ENCODE measurements at regions not wholly inside any gene's neighbourhood (a gene's known extent, or its start where the extent isn't known, plus 50 kb on each side); places are given as distances from the start of the nearest gene placed in this dataset.
A peak's percentile ranks its signal among the peaks of the same experiment; 100 is the strongest.

GRCh38 chr3:182255158-182255557 is 538.1 kb upstream of the ATP11B start:
- H3K27me3 ChIP-seq (replicated peaks; ENCODE audit: insufficient read depth, low read depth, low read length, poor library complexity): no peaks in the 10 kb centered on the region
- H3K4me3 ChIP-seq (ENCODE audit: low read depth, low read length, poor library complexity, severe bottlenecking): no peak overlapping the region
- ChIA-PET CTCF (no interaction called here), POLR2A (ENCODE audit: low non-redundant PET) (no interaction called here)
- H3K9me3 ChIP-seq (ENCODE audit: low read depth, low read length, poor library complexity, severe bottlenecking): no peaks in the 10 kb centered on the region
- peaks cover 7% of the 10 kb centered on the region for H3K4me1 ChIP-seq (ENCODE audit: insufficient read depth, low read length, poor library complexity, severe bottlenecking)
- intact Hi-C loops (cut with micrococcal nuclease; ENCODE audit: unreplicated experiment): loop anchor here (5.0 to 10.0 kb wide), 4 partner anchors 370 to 1450 kb away; no protein-coding TSS in a partner anchor
- H3K27ac ChIP-seq (ENCODE audit: low read depth, low read length, poor library complexity, severe bottlenecking): no peak overlapping the region
- DNase-seq (ENCODE audit: low spot score): no peak
- no peak for TF ChIP-seq EZH2 (IDR thresholded peaks at IDR 0.05; ENCODE audit: borderline replicate concordance, low read depth, low read length, poor library complexity, severe bottlenecking)
- no peak for TF ChIP-seq CTCF (conservative IDR thresholded peaks at IDR 0.05; ENCODE audit: low read depth, low read length)
- no TSS peak for BruUV-seq (replicated peaks)
- no peaks in the 10 kb centered on the region for H3K36me3 ChIP-seq (ENCODE audit: insufficient read depth, low read length, poor library complexity, severe bottlenecking)

GRCh38 chr3:182257361-182257760 is 535.9 kb upstream of the ATP11B start:
- H3K27me3 ChIP-seq (replicated peaks; ENCODE audit: insufficient read depth, low read depth, low read length, poor library complexity): no peaks in the 10 kb centered on the region
- H3K4me1 ChIP-seq (ENCODE audit: insufficient read depth, low read length, poor library complexity, severe bottlenecking): peaks cover 7% of the 10 kb centered on the region
- TF ChIP-seq CTCF (conservative IDR thresholded peaks at IDR 0.05; ENCODE audit: low read depth, low read length): no peak
- TF ChIP-seq EZH2 (IDR thresholded peaks at IDR 0.05; ENCODE audit: borderline replicate concordance, low read depth, low read length, poor library complexity, severe bottlenecking): no peak
- intact Hi-C loops (cut with micrococcal nuclease; ENCODE audit: unreplicated experiment): loop anchor here (5.0 to 10.0 kb wide), 4 partner anchors 373 to 1453 kb away; no protein-coding TSS in a partner anchor
- no peaks in the 10 kb centered on the region for H3K9me3 ChIP-seq (ENCODE audit: low read depth, low read length, poor library complexity, severe bottlenecking)
- POLR2A ChIA-PET (ENCODE audit: low non-redundant PET): no interaction called here
- no peak overlapping the region for H3K27ac ChIP-seq (ENCODE audit: low read depth, low read length, poor library complexity, severe bottlenecking)
- no peaks in the 10 kb centered on the region for H3K36me3 ChIP-seq (ENCODE audit: insufficient read depth, low read length, poor library complexity, severe bottlenecking)
- H3K4me3 ChIP-seq (ENCODE audit: low read depth, low read length, poor library complexity, severe bottlenecking): no peak overlapping the region
- CTCF ChIA-PET: no interaction called here
- no peak for DNase-seq (ENCODE audit: low spot score)
- no TSS peak for BruUV-seq (replicated peaks)

DNA sequence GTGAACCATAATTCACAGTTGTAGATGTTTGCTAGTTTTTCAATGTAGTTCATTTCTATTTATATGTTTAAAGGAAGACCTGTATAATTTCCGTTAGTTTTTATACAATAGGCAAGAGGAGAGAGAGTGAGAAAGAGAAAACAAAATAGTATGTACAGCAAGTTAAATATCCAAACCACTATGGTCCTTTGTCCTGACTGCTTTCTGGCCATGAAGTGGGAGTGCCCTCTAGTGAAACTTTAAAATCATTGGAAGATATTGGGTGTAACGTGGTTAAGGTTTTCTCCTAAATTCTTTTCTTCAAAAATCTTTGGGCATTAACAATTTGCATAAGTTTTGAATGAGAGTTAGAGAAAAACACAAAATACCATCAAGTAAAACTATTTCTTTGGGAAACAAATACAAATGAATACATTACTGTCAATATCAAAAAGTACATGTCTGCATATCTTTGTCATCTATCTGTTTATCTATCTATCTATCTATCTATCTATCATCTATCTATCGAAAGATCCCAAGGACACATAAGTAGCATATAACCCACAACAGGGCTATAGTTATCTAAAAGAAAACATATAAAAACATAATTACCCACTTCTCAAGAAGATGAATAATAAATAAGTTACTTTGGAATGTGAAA is 534.6 kb upstream of the ATP11B start:
- no peak overlapping the region for H3K27ac ChIP-seq (ENCODE audit: low read depth, low read length, poor library complexity, severe bottlenecking)
- TF ChIP-seq CTCF (conservative IDR thresholded peaks at IDR 0.05; ENCODE audit: low read depth, low read length) (peak; percentile 77), EZH2 (IDR thresholded peaks at IDR 0.05; ENCODE audit: borderline replicate concordance, low read depth, low read length, poor library complexity, severe bottlenecking) (no peak)
- H3K9me3 ChIP-seq (ENCODE audit: low read depth, low read length, poor library complexity, severe bottlenecking): no peaks in the 10 kb centered on the region
- no TSS peak for BruUV-seq (replicated peaks)
- ChIA-PET POLR2A (ENCODE audit: low non-redundant PET) (no interaction called here), CTCF (no interaction called here)
- H3K4me1 ChIP-seq (ENCODE audit: insufficient read depth, low read length, poor library complexity, severe bottlenecking): peaks cover 7% of the 10 kb centered on the region
- H3K4me3 ChIP-seq (ENCODE audit: low read depth, low read length, poor library complexity, severe bottlenecking): no peak overlapping the region
- H3K36me3 ChIP-seq (ENCODE audit: insufficient read depth, low read length, poor library complexity, severe bottlenecking): no peaks in the 10 kb centered on the region
- H3K27me3 ChIP-seq (replicated peaks; ENCODE audit: insufficient read depth, low read depth, low read length, poor library complexity): no peaks in the 10 kb centered on the region
- DNase-seq (ENCODE audit: low spot score): peak; percentile 78
- intact Hi-C loops (cut with micrococcal nuclease; ENCODE audit: unreplicated experiment): loop anchor here (1.0 to 10.0 kb wide), 6 partner anchors 74 to 1454 kb away; no protein-coding TSS in a partner anchor
